ENCODE measurements at regions not wholly inside any gene's neighbourhood (a gene's known extent, or its start where the extent isn't known, plus 50 kb on each side); places are given as distances from the start of the nearest gene placed in this dataset.

DNA sequence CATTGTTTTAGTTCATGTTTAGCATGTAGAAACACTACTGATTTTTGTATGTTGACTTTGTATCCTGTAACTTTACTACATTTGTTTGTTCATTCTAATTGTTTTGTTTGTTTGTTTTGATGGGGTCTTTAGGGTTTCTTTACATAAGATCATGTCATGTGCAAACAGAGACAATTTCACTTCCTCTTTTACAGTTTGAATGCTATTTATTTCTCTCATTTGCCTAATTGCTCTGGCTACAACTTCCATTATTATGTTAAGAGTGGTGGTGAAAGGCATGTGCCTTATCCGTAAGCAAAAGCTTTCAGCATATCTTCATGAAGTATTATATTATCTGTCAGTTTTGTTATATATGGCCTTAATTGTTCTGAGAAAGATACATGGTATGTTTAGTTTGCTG lies 571.1 kb downstream of the PCDH7 start:
- no peak overlapping the region for H3K27ac ChIP-seq (ENCODE audit: low read length)
- H3K36me3 ChIP-seq (ENCODE audit: control insufficient read depth, insufficient read depth, low read length) = no peaks in the 10 kb centered on the region
- TF ChIP-seq SIN3A (IDR thresholded peaks at IDR 0.05; ENCODE audit: borderline replicate concordance, insufficient read depth, low read depth, low read length) (no peak), TCF7L2 (IDR thresholded peaks at IDR 0.05; ENCODE audit: low read depth, low read length) (no peak), POLR2AphosphoS5 (IDR thresholded peaks at IDR 0.05; ENCODE audit: low read depth, low read length) (no peak)
- TF ChIP-seq, protein P1, sequence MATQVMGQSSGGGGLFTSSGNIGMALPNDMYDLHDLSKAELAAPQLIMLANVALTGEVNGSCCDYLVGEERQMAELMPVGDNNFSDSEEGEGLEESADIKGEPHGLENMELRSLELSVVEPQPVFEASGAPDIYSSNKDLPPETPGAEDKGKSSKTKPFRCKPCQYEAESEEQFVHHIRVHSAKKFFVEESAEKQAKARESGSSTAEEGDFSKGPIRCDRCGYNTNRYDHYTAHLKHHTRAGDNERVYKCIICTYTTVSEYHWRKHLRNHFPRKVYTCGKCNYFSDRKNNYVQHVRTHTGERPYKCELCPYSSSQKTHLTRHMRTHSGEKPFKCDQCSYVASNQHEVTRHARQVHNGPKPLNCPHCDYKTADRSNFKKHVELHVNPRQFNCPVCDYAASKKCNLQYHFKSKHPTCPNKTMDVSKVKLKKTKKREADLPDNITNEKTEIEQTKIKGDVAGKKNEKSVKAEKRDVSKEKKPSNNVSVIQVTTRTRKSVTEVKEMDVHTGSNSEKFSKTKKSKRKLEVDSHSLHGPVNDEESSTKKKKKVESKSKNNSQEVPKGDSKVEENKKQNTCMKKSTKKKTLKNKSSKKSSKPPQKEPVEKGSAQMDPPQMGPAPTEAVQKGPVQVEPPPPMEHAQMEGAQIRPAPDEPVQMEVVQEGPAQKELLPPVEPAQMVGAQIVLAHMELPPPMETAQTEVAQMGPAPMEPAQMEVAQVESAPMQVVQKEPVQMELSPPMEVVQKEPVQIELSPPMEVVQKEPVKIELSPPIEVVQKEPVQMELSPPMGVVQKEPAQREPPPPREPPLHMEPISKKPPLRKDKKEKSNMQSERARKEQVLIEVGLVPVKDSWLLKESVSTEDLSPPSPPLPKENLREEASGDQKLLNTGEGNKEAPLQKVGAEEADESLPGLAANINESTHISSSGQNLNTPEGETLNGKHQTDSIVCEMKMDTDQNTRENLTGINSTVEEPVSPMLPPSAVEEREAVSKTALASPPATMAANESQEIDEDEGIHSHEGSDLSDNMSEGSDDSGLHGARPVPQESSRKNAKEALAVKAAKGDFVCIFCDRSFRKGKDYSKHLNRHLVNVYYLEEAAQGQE (IDR thresholded peaks at IDR 0.05; ENCODE audit: insufficient read depth in 1 of 2, low read depth in 2 of 2, low read length in 1 of 2) = no peak
- TF ChIP-seq, protein P2, sequence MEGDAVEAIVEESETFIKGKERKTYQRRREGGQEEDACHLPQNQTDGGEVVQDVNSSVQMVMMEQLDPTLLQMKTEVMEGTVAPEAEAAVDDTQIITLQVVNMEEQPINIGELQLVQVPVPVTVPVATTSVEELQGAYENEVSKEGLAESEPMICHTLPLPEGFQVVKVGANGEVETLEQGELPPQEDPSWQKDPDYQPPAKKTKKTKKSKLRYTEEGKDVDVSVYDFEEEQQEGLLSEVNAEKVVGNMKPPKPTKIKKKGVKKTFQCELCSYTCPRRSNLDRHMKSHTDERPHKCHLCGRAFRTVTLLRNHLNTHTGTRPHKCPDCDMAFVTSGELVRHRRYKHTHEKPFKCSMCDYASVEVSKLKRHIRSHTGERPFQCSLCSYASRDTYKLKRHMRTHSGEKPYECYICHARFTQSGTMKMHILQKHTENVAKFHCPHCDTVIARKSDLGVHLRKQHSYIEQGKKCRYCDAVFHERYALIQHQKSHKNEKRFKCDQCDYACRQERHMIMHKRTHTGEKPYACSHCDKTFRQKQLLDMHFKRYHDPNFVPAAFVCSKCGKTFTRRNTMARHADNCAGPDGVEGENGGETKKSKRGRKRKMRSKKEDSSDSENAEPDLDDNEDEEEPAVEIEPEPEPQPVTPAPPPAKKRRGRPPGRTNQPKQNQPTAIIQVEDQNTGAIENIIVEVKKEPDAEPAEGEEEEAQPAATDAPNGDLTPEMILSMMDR (IDR thresholded peaks at IDR 0.05) = no peak
- intact Hi-C loops (cut with micrococcal nuclease; ENCODE audit: unreplicated experiment) = no loop called here
- no TSS peak for BruUV-seq (replicated peaks)
- DNase-seq (ENCODE audit: low read depth, low spot score) = no peak
- H3K9me3 ChIP-seq (ENCODE audit: control insufficient read depth, insufficient read depth, low read depth, low read length) = no peaks in the 10 kb centered on the region
- no peak for ATAC-seq
- CTCF ChIA-PET = no interaction called here
- POLR2A ChIA-PET = no interaction called here
- no peaks in the 10 kb centered on the region for H3K27me3 ChIP-seq (ENCODE audit: control insufficient read depth, insufficient read depth, low read length)
- no peak overlapping the region for H3K4me3 ChIP-seq (ENCODE audit: low read depth in 2 of 2, low read length in 2 of 2)
- H3K4me1 ChIP-seq (ENCODE audit: control insufficient read depth, insufficient read depth, low read length) = no peaks in the 10 kb centered on the region
- in situ Hi-C loops (cut with HindIII; ENCODE audit: low pct_unique_long_range_greater_than_20kb, low sequenced_read_pairs) = no loop called here

DNA sequence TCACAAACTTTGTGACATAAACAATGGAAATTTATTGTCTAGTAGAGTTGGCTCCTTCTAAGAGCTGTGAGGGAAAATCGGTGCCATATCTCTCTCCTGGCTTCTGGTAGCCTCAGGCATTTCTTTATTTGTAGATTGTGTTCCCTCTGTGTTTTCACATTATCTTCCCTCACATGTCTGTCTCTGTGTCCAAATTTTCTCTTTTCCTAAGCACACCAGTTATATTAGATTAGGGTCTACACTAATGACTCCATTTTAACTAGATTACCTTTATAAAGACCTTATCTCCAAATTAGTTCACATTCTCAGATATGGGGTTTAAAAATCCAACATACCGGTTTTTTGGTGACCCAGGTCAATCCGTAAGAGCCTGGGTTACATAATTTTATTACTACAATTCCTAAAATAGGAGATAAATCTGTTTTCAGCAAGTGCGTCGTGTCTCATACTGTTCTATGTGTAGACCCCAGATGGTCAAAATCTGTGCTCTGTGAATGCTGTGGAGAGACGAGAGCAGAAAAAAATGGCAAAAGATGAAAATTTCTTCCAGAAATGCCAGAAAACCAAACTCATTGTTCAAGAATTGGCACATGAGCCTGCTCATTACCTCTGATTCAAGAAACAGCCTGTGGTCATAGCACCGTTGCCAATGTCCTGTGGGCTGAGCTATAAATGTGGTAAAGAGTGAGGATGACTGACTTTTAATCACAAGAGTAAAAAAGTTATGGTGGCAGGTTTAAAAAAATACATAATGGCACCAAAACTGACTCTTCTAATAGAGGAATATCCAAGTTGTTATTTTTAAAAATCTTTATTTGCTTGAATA lies 574.7 kb downstream of the PCDH7 start:
- intact Hi-C loops (cut with micrococcal nuclease; ENCODE audit: unreplicated experiment) (no loop called here), in situ Hi-C loops (cut with HindIII; ENCODE audit: low pct_unique_long_range_greater_than_20kb, low sequenced_read_pairs) (no loop called here)
- no peaks in the 10 kb centered on the region for H3K9me3 ChIP-seq (ENCODE audit: control insufficient read depth, insufficient read depth, low read depth, low read length)
- no peak for DNase-seq (ENCODE audit: low read depth, low spot score)
- H3K27ac ChIP-seq (ENCODE audit: low read length) = no peak overlapping the region
- TF ChIP-seq TCF7L2 (IDR thresholded peaks at IDR 0.05; ENCODE audit: low read depth, low read length) (no peak), POLR2AphosphoS5 (IDR thresholded peaks at IDR 0.05; ENCODE audit: low read depth, low read length) (no peak), SIN3A (IDR thresholded peaks at IDR 0.05; ENCODE audit: borderline replicate concordance, insufficient read depth, low read depth, low read length) (no peak)
- TF ChIP-seq, protein P2 (IDR thresholded peaks at IDR 0.05) = no peak
- TF ChIP-seq, protein P1 (IDR thresholded peaks at IDR 0.05; ENCODE audit: insufficient read depth in 1 of 2, low read depth in 2 of 2, low read length in 1 of 2) = no peak
- H3K36me3 ChIP-seq (ENCODE audit: control insufficient read depth, insufficient read depth, low read length) = no peaks in the 10 kb centered on the region
- no peak overlapping the region for H3K4me3 ChIP-seq (ENCODE audit: low read depth in 2 of 2, low read length in 2 of 2)
- CTCF ChIA-PET = no interaction called here
- H3K27me3 ChIP-seq (ENCODE audit: control insufficient read depth, insufficient read depth, low read length) = no peaks in the 10 kb centered on the region
- BruUV-seq (replicated peaks) = no TSS peak
- POLR2A ChIA-PET = no interaction called here
- ATAC-seq = no peak
- no peaks in the 10 kb centered on the region for H3K4me1 ChIP-seq (ENCODE audit: control insufficient read depth, insufficient read depth, low read length)

Data from Panc1 (cell line).